K562 (cell line): ENCODE measurements at regions not wholly inside any gene's neighbourhood (a gene's known extent, or its start where the extent isn't known, plus 50 kb on each side); places are given as distances from the start of the nearest gene placed in this dataset.

Source experiments
- ATAC-seq: fragments of 200-7000 bp; cut with Tn5 transposase; 3 replicates; pipeline ENCODE4 v1.9.1; 2020; ENCODE audit warnings: moderate library complexity
- BruUV-seq: library from RNA; stranded (reverse); fragments of 400-500 nt; replicated peaks from 2 replicates; lab custom pipeline; 2021; lab: Mats Ljungman, UMichigan
- CTCF ChIA-PET: fragments of 300-600 bp; formaldehyde crosslinking; extraction: SDS; loops from one replicate; lab custom pipeline; 2021; ENCODE audit warnings: low intra/inter-chr PET ratio; lab: Yijun Ruan, JAX
- POLR2A ChIA-PET: fragments of 300-600, 350-650 bp; sonication (Branson Sonifier 250); formaldehyde crosslinking; extraction: SDS; loops from one replicate; lab custom pipeline; 2021; ENCODE audit warnings: antibody characterized with exemption, inconsistent platforms; lab: Yijun Ruan, JAX
- DNase-seq, 4 experiments: peaks; one replicate each; pipeline versions ENCODE4 v3.0.0 to v3.0.0-alpha.2; 2011 to 2018; ENCODE audit warnings: low spot score in 3 of 4, mixed read lengths in 3 of 4; ENCODE audit errors: extremely low read depth in 1 of 4
- FAIRE-seq: peaks from 2 replicates; lab custom pipeline; 2011; peaks lifted over from hg19 to GRCh38; lab: Jason Lieb, UNC
- H2AFZ ChIP-seq: 2 replicates; pipeline ENCODE4 v1.6.0; 2011; ENCODE audit warnings: low read depth, low read length, control low read depth, inconsistent platforms
- H3K27ac ChIP-seq: fragments of 200-600 bp; 3 replicates; pipeline ENCODE4 v1.8.0; 2011; ENCODE audit warnings: low read depth, mild to moderate bottlenecking, control low read depth, inconsistent platforms, low read length, moderate library complexity, mixed read lengths; ENCODE audit errors: extremely low read depth
- H3K27me3 ChIP-seq, 2 experiments: fragments of 300-600 bp in 1 of 2; 2 replicates in 1 of 2; 3 replicates in 1 of 2; pipeline versions ENCODE4 v1.6.0 to v1.8.0; 2011; ENCODE audit warnings: inconsistent platforms in 2 of 2, low read length in 2 of 2, mild to moderate bottlenecking in 1 of 2, mixed read lengths in 1 of 2, moderate library complexity in 1 of 2; ENCODE audit not compliant: control insufficient read depth in 2 of 2, insufficient read depth in 2 of 2
- H3K36me3 ChIP-seq: fragments of 300-600 bp; 3 replicates; pipeline ENCODE4 v1.8.0; 2011; ENCODE audit warnings: mild to moderate bottlenecking, low read length, inconsistent platforms; ENCODE audit not compliant: control insufficient read depth, insufficient read depth
- H3K4me1 ChIP-seq, 2 experiments: fragments of 200-600 bp in 1 of 2; replicated peaks in 1 of 2; 2 replicates in 1 of 2; 3 replicates in 1 of 2; pipeline versions ENCODE4 v1.5.1 to v1.8.0; 2011; ENCODE audit warnings: inconsistent platforms in 2 of 2, low read length in 2 of 2, mild to moderate bottlenecking in 1 of 2, mixed read lengths in 1 of 2, moderate library complexity in 1 of 2; ENCODE audit not compliant: control insufficient read depth in 2 of 2, insufficient read depth in 2 of 2
- H3K4me2 ChIP-seq: 2 replicates; pipeline ENCODE4 v1.6.1; 2011; ENCODE audit warnings: low read length, control low read depth, inconsistent platforms, mixed read lengths; ENCODE audit not compliant: insufficient read depth
- H3K4me3 ChIP-seq: fragments of 200-600 bp; sonication (generic), shearing (Covaris generic); 2 replicates; pipeline ENCODE4 v1.5.1; 2016; ENCODE audit warnings: control low read depth, inconsistent platforms
- H3K79me2 ChIP-seq: fragments of 200-600 bp; 3 replicates; pipeline ENCODE4 v1.8.0; 2011; ENCODE audit warnings: low read length, inconsistent platforms; ENCODE audit not compliant: control insufficient read depth, insufficient read depth
- H3K9ac ChIP-seq, 2 experiments: 2 replicates each; pipeline versions ENCODE4 v1.6.0 to v1.6.1; 2011; ENCODE audit warnings: low read depth in 2 of 2, low read length in 2 of 2, control low read depth in 1 of 2, inconsistent platforms in 1 of 2, mild to moderate bottlenecking in 1 of 2, mixed read lengths in 1 of 2; ENCODE audit not compliant: insufficient read depth in 1 of 2
- H3K9me1 ChIP-seq: one replicate; pipeline ENCODE4 v1.6.0; 2011; ENCODE audit warnings: inconsistent platforms, mild to moderate bottlenecking, low read length, moderate library complexity; ENCODE audit not compliant: control insufficient read depth, insufficient read depth
- H3K9me3 ChIP-seq: replicated peaks from 2 replicates; pipeline ENCODE4 v1.5.1; 2011; ENCODE audit warnings: low read depth, low read length, inconsistent platforms; ENCODE audit not compliant: control insufficient read depth, insufficient read depth
- H4K20me1 ChIP-seq: replicated peaks from 2 replicates; pipeline ENCODE4 v1.6.1; 2011; ENCODE audit warnings: low read length, inconsistent platforms, mixed read lengths; ENCODE audit not compliant: control insufficient read depth, insufficient read depth
- NCOA2 ChIP-seq, 2 experiments: fragments of 450-650 bp; IDR thresholded peaks; 2 replicates each; pipeline ENCODE4 v1.6.1; 2018; ENCODE audit warnings: mild to moderate bottlenecking in 2 of 2, moderate library complexity in 1 of 2; ENCODE audit not compliant: partially characterized antibody in 2 of 2
- POLR2AphosphoS2 ChIP-seq: IDR thresholded peaks from 2 replicates; pipeline ENCODE4 v1.6.1; 2012; ENCODE audit warnings: low read length, improper control_type of control experiment
- SMARCA5 ChIP-seq: fragments of 450-650 bp; IDR thresholded peaks from 2 replicates; pipeline ENCODE4 v1.6.1; 2016
- SNIP1 ChIP-seq: fragments of 450-650 bp; IDR thresholded peaks from 2 replicates; pipeline ENCODE4 v1.7.1; 2017; ENCODE audit warnings: low read depth, mild to moderate bottlenecking
- ZNF239 ChIP-seq: fragments of 250-450 bp; sonication (Bioruptor Pico); IDR thresholded peaks from 2 replicates; pipeline ENCODE4 v1.4.0; 2020; ENCODE audit warnings: mild to moderate bottlenecking
- ZNF318 ChIP-seq, 2 experiments: fragments of 450-650 bp; IDR thresholded peaks; 2 replicates each; pipeline ENCODE4 v1.6.1; 2016; ENCODE audit warnings: mild to moderate bottlenecking in 2 of 2, borderline replicate concordance in 1 of 2, low read depth in 1 of 2, moderate library complexity in 1 of 2
- ZNF384 ChIP-seq: IDR thresholded peaks from 2 replicates; pipeline ENCODE4 v1.6.1; 2012; ENCODE audit warnings: low read depth, low read length, improper control_type of control experiment
- ZNF561 ChIP-seq: fragments of 450-650 bp; formaldehyde crosslinking; conservative IDR thresholded peaks from 2 replicates; pipeline ENCODE4 v1.4.0; 2020; ENCODE audit warnings: mild to moderate bottlenecking, moderate library complexity
- WGBS: fragments of 100-300 bp; shearing (Covaris generic); methylation state at CpG from one replicate; pipeline ENCODE4 v1.1.6; 2016; ENCODE audit warnings: low coverage, mixed read lengths; ENCODE audit not compliant: insufficient coverage; ENCODE audit errors: missing lambda C conversion rate; 5-methylcytosine and 5-hydroxymethylcytosine counted together
- in situ Hi-C: fragments of 300-500 bp; cut with MboI; formaldehyde crosslinking; loops from 4 replicates; pipeline ENCODE4 v1.15.0; 2018; ENCODE audit warnings: inconsistent platforms, mixed read lengths
- intact Hi-C: fragments of 100-400 bp; cut with micrococcal nuclease; formaldehyde crosslinking; loops from 2 replicates; pipeline ENCODE4 v1.14.2; 2022
- TF ChIP-seq, protein P1 (sequence below): fragments of 450-650 bp; IDR thresholded peaks from 2 replicates; pipeline ENCODE4 v1.7.1; 2018; ENCODE audit warnings: mild to moderate bottlenecking, low read depth; ENCODE audit not compliant: partially characterized antibody
- TF ChIP-seq, protein P2 (sequence below): fragments of 450-650 bp; formaldehyde crosslinking; conservative IDR thresholded peaks from 2 replicates; pipeline ENCODE4 v1.4.0; 2022; ENCODE audit warnings: mild to moderate bottlenecking, missing genetic modification characterization

DNA sequence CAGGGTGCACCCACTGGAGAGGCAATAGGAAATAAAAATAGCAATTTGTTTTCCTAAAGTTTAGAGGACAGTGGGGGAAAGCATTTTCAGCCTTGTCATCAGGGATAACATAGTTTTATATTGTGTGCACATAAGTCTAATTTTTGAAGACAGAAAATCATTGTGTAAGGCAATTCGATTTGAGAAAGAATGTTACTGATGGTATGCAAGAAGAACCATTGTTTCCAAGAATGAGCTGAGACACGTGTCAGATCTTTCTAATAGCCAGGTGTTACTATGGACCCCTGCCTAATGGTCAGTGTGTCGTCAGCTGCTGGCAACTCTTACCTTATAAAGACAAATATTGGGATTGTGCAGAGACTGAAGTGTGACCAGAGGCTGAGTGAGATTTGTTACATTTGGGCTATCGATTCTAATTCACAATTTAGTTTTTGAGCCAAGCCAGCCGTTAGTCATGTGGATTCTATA lies 67.1 kb upstream of the PPP2R2B start:
- H3K4me1 ChIP-seq: no peaks in the 10 kb centered on the region
- in situ Hi-C loops: no loop called here
- no peak for ATAC-seq
- no peaks in the 10 kb centered on the region for H3K9me1 ChIP-seq
- no peak overlapping the region for H3K9ac ChIP-seq
- H3K27ac ChIP-seq: no peak overlapping the region
- CTCF ChIA-PET: no interaction called here
- POLR2A ChIA-PET: no interaction called here
- H4K20me1 ChIP-seq: no peaks in the 10 kb centered on the region
- no peak overlapping the region for H2AFZ ChIP-seq
- FAIRE-seq: no peak
- no TSS peak for BruUV-seq
- no peaks in the 10 kb centered on the region for H3K27me3 ChIP-seq
- H3K36me3 ChIP-seq: no peaks in the 10 kb centered on the region
- no peaks in the 10 kb centered on the region for H3K79me2 ChIP-seq
- no peak for TF ChIP-seq ZNF384
- TF ChIP-seq, protein P1, sequence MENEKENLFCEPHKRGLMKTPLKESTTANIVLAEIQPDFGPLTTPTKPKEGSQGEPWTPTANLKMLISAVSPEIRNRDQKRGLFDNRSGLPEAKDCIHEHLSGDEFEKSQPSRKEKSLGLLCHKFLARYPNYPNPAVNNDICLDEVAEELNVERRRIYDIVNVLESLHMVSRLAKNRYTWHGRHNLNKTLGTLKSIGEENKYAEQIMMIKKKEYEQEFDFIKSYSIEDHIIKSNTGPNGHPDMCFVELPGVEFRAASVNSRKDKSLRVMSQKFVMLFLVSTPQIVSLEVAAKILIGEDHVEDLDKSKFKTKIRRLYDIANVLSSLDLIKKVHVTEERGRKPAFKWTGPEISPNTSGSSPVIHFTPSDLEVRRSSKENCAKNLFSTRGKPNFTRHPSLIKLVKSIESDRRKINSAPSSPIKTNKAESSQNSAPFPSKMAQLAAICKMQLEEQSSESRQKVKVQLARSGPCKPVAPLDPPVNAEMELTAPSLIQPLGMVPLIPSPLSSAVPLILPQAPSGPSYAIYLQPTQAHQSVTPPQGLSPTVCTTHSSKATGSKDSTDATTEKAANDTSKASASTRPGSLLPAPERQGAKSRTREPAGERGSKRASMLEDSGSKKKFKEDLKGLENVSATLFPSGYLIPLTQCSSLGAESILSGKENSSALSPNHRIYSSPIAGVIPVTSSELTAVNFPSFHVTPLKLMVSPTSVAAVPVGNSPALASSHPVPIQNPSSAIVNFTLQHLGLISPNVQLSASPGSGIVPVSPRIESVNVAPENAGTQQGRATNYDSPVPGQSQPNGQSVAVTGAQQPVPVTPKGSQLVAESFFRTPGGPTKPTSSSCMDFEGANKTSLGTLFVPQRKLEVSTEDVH: no peak
- TF ChIP-seq, protein P2, sequence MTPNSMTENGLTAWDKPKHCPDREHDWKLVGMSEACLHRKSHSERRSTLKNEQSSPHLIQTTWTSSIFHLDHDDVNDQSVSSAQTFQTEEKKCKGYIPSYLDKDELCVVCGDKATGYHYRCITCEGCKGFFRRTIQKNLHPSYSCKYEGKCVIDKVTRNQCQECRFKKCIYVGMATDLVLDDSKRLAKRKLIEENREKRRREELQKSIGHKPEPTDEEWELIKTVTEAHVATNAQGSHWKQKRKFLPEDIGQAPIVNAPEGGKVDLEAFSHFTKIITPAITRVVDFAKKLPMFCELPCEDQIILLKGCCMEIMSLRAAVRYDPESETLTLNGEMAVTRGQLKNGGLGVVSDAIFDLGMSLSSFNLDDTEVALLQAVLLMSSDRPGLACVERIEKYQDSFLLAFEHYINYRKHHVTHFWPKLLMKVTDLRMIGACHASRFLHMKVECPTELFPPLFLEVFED: no peak
- TF ChIP-seq ZNF561: no peak
- TF ChIP-seq POLR2AphosphoS2: no peak
- TF ChIP-seq SMARCA5: no peak
- TF ChIP-seq NCOA2 (IDR thresholded peaks at IDR 0.05; ENCODE audit: partially characterized antibody in 2 of 2): no peak
- no peak for TF ChIP-seq ZNF318 (IDR thresholded peaks at IDR 0.05; ENCODE audit: borderline replicate concordance in 1 of 2, low read depth in 1 of 2)
- no peak for TF ChIP-seq ZNF239 (CRISPR knock-in tag)
- TF ChIP-seq SNIP1: no peak
- intact Hi-C loops: no loop called here
- WGBS: 2% methylated on average over 5 of the region's 5 CpGs
- no peak overlapping the region for H3K4me2 ChIP-seq
- H3K4me3 ChIP-seq: no peak overlapping the region
- no peak for DNase-seq
- H3K9me3 ChIP-seq: no peaks in the 10 kb centered on the region
